Mesothelial cell of epicardium (in vitro differentiated cells): ENCODE measurements at regions not wholly inside any gene's neighbourhood (a gene's known extent, or its start where the extent isn't known, plus 50 kb on each side); places are given as distances from the start of the nearest gene placed in this dataset.

Source experiments
- DNase-seq, 2 experiments: peaks; one replicate each; pipeline ENCODE4 v3.0.0; 2021; ENCODE audit warnings: low spot score in 2 of 2; ENCODE audit not compliant: unreplicated experiment in 2 of 2
- H3K27ac Mint-ChIP-seq: 2 replicates; pipeline ENCODE4 v1.8.0; 2021; ENCODE audit warnings: mixed read lengths
- H3K27me3 Mint-ChIP-seq: 2 replicates; pipeline ENCODE4 v1.8.0; 2021; ENCODE audit warnings: low read depth, mixed read lengths
- H3K36me3 Mint-ChIP-seq: 2 replicates; pipeline ENCODE4 v1.8.0; 2021; ENCODE audit warnings: mixed read lengths
- H3K4me1 Mint-ChIP-seq: 2 replicates; pipeline ENCODE4 v1.8.0; 2021; ENCODE audit warnings: mixed read lengths
- H3K4me3 Mint-ChIP-seq: 2 replicates; pipeline ENCODE4 v1.8.0; 2021; ENCODE audit warnings: mild to moderate bottlenecking, moderate library complexity, mixed read lengths
- H3K9me3 Mint-ChIP-seq: 2 replicates; pipeline ENCODE4 v1.8.0; 2021; ENCODE audit warnings: mixed read lengths
- CTCF ChIP-seq: fragments of 200-600 bp; sonication (generic); IDR thresholded peaks from one replicate; pipeline ENCODE4 v1.5.0; 2021; ENCODE audit warnings: antibody characterized with exemption; ENCODE audit not compliant: unreplicated experiment

- no peaks in the 10 kb centered on the region for H3K4me1 Mint-ChIP-seq
- no peaks in the 10 kb centered on the region for H3K9me3 Mint-ChIP-seq
- H3K27ac Mint-ChIP-seq: no peak overlapping the region
- no peak for TF ChIP-seq CTCF
- no peaks in the 10 kb centered on the region for H3K36me3 Mint-ChIP-seq
- H3K4me3 Mint-ChIP-seq: no peak overlapping the region
- no peaks in the 10 kb centered on the region for H3K27me3 Mint-ChIP-seq
- DNase-seq: no peak
Measured at GRCh38 chr2:22347306-22347705, 1037.7 kb upstream of the KLHL29 start.

- Mint-ChIP-seq H3K9me3 (no peaks in the 10 kb centered on the region), H3K27ac (no peak overlapping the region), H3K4me1 (no peaks in the 10 kb centered on the region), H3K4me3 (no peak overlapping the region), H3K36me3 (no peaks in the 10 kb centered on the region), H3K27me3 (peaks cover 3% of the 10 kb centered on the region)
- TF ChIP-seq CTCF: no peak
- DNase-seq: no peak
Measured at GRCh38 chr2:22350621-22351020, 1034.4 kb upstream of the KLHL29 start.

GRCh38 chr2:22355816-22356433 is 1029.1 kb upstream of the KLHL29 start:
- H3K27ac Mint-ChIP-seq: no peak overlapping the region
- TF ChIP-seq CTCF: peak; percentile 98
- no peak overlapping the region for H3K4me3 Mint-ChIP-seq
- DNase-seq: peak; percentile 44 to 84
- H3K4me1 Mint-ChIP-seq: peaks cover 20% of the 10 kb centered on the region
- H3K9me3 Mint-ChIP-seq: no peaks in the 10 kb centered on the region
- peaks cover 4% of the 10 kb centered on the region for H3K27me3 Mint-ChIP-seq
- H3K36me3 Mint-ChIP-seq: no peaks in the 10 kb centered on the region

DNA sequence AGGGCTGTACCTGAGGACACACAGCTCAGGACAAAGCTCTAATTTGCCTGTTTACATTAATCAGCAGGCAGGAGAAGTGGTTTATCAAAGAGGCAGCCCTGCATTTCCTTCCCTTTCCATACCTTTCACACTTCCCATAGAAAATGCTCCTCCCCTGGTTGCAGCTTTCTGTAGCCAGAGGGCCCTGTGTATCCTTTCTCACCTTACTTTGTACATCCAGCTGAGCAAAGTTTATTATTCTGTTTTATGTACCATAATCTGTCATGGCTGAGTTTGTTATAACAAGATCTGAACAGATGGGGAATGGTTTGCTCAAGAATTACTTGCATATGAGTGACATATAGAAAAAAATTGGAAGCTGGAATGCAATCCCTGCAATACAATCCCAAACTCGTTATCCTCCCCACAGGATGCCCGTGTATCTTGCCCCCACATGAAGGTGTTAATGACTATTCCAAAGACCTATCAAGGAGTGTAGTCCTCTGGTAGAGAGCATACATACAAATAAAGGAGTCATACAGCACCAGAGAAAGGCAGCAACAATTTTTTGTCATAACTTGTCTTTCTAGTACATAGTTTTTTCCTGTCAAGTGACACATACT is 1025.8 kb upstream of the KLHL29 start:
- DNase-seq: no peak
- Mint-ChIP-seq H3K4me1 (peaks cover 20% of the 10 kb centered on the region), H3K27me3 (peaks cover 7% of the 10 kb centered on the region), H3K4me3 (no peak overlapping the region), H3K27ac (no peak overlapping the region), H3K9me3 (peaks cover 4% of the 10 kb centered on the region), H3K36me3 (no peaks in the 10 kb centered on the region)
- no peak for TF ChIP-seq CTCF

- Mint-ChIP-seq H3K27ac (no peak overlapping the region), H3K9me3 (peaks cover 4% of the 10 kb centered on the region), H3K4me3 (no peak overlapping the region), H3K4me1 (peaks cover 20% of the 10 kb centered on the region), H3K36me3 (no peaks in the 10 kb centered on the region), H3K27me3 (peaks cover 3% of the 10 kb centered on the region)
- no peak for DNase-seq
- no peak for TF ChIP-seq CTCF
Measured at GRCh38 chr2:22360735-22361374, 1024.1 kb upstream of the KLHL29 start.
